Epithelial cell of esophagus (primary cell): ENCODE measurements at regions not wholly inside any gene's neighbourhood (a gene's known extent, or its start where the extent isn't known, plus 50 kb on each side); places are given as distances from the start of the nearest gene placed in this dataset.
A peak's percentile ranks its signal among the peaks of the same experiment; 100 is the strongest.

Source experiments
- DNase-seq: peaks from one replicate; pipeline ENCODE4 v3.0.0; 2010; ENCODE audit warnings: low read depth
- H3K4me3 ChIP-seq: 2 replicates; pipeline ENCODE4 v1.5.1; 2011; ENCODE audit warnings: mild to moderate bottlenecking, low read length, control low read depth
- CTCF ChIP-seq: IDR thresholded peaks from 2 replicates; pipeline ENCODE4 v1.5.1; 2011; ENCODE audit warnings: low read depth, mild to moderate bottlenecking, low read length, control low read depth, inconsistent platforms; ENCODE audit not compliant: insufficient read depth; ENCODE audit errors: missing control alignments

DNA sequence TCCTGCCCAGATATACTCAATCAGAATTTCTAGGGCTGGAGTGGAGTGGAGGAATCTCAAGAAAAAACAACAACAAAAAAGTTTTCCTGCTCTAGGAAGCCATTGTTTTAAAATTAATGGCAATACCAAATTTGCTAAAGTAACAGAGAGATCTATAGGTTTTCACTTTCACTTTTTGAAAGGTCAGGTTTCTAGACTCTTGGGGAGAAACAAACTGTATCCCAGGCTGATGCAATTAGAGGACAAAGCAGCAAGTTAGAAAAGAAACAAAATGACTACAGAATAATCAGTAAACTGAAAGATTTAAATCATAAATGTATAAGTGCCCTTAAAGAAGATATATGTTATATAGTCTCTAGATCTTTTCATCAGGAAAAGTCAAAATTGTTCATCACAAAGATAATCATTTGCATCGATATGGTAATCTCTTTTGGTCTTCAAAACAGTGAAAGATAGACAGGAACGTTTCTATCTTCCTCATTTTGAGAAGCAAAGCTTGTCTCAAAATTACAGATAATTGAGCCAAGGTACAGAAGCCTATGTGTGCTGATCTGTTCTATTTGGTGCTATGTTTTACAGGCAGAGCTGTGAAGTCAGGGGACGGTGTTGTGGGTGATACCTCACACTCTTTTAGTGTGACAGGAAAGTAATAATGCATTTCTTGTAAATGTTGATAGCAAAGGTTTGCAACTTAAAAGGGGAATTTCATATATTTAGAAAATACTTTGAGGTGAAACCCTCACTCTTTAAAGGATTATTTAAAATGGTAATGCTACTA, 1746.6 kb upstream of the C9orf72 start:
- TF ChIP-seq CTCF, result no peak
- no peak overlapping the region for H3K4me3 ChIP-seq
- no peak for DNase-seq

DNA sequence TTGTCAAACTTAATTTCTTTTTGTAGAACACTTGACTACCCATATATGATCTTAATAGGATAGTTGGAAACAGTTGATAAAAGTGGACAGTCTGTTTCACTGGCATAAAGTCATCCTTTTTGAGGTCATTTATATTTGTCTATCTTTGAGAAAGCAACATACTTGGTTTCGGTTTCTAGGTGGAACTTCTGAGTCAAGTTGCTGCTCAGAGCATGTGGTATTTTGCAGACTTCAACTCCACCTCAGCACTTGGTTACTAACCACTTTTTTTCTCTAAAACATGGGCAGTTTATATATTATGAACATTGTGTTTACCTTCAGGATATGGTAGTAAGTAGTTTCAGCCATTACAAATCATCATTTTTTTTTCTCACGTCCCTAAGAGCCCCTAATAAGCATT, 1749.0 kb upstream of the C9orf72 start:
- H3K4me3 ChIP-seq, result no peak overlapping the region
- TF ChIP-seq CTCF, result no peak
- no peak for DNase-seq

DNA sequence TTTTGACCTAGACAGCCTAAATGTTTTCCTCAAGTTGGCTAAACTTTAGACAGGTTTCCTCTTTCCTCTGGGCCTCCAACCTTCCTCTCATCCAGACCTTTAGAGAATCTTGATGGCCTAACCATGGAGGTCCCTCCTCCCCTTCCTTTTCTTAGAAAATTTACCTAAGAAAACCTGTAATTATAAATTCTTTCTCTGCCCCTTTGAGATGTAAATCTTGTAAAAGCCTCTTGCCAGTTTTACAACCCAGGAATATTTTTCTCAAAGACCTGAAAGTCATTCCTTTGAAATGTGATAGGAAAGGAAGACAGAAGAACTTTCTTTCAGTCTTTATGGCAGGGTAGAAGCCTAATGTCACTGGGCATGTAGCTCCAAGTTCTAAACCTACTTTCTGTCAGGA, 1752.6 kb upstream of the C9orf72 start:
- no peak overlapping the region for H3K4me3 ChIP-seq
- no peak for TF ChIP-seq CTCF
- no peak for DNase-seq

GRCh38 chr9:29332789-29333188, 1759.5 kb upstream of the C9orf72 start:
- H3K4me3 ChIP-seq, result no peak overlapping the region
- no peak for TF ChIP-seq CTCF
- DNase-seq, result peak; percentile 85

- no peak overlapping the region for H3K4me3 ChIP-seq
- no peak for TF ChIP-seq CTCF
- DNase-seq, result no peak
Measured at GRCh38 chr9:29336281-29336680, 1763.0 kb upstream of the C9orf72 start.

DNA sequence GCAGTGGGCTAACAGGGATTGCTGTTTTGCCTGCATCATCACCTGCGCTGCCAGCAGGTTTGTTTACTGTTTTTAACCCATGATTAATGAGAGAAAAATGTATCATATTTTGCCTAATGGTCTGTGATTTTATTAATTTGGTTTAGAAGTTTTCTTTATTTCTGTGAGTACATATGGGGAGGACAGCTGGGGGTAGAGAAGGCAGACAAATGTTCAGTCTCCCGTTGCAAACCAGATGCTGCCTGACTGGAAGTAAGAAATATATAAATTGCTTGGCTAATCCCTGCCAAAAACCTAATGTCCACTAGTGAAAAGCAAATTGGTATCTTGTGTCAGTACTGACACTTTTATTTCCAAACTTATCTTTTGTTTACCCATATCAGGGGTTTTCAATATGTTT, 1766.1 kb upstream of the C9orf72 start:
- DNase-seq, result no peak
- no peak for TF ChIP-seq CTCF
- no peak overlapping the region for H3K4me3 ChIP-seq

- H3K4me3 ChIP-seq, result no peak overlapping the region
- no peak for DNase-seq
Measured at GRCh38 chr9:29348999-29349398, 1775.7 kb upstream of the C9orf72 start.

More at GRCh38 chr9:29348999-29349398, 1775.7 kb upstream of the C9orf72 start:
- TF ChIP-seq CTCF, result no peak
